ENCODE measurements at regions not wholly inside any gene's neighbourhood (a gene's known extent, or its start where the extent isn't known, plus 50 kb on each side); places are given as distances from the start of the nearest gene placed in this dataset.
"Not testable (repeated sequence)": the region's sequence is repeated elsewhere in the genome, so short reads cannot be mapped to it uniquely, and the experiment has no call there.

DNA sequence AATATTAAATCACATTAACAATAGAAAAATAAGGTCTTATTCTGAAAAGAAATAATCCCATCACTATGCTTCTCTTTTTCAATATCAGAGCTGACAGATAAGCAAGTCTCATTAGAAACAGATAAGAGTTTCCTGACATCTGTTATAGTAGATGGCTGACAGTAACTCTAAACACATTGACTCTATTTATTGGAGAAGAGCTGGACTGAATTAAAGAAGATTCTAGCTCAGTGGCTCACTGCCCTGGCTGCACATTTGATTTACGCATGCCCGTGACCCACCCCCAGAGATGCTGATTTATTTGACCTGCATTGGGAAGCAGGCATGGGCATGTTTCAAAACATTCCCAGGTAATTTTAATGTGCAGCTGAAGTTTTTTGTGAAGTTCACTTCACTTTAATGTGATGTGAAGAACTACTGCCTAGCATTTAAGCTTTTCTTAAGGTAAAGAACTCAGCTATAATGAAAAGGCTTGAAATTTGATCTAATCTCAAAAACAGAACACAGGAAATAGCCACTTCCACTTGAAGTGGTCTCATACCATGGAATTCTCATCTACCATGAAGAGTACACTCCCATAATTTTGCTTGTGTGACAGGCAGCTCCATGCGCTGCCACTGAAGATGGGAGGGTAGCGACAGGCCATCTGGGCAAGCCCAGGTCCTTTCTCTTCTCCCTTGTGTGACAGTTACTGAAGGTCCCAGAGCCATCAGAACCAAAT is 162.3 kb downstream of the TPBG start:
- DNase-seq (ENCODE audit: low read depth): no peak
- TF ChIP-seq, protein P1, sequence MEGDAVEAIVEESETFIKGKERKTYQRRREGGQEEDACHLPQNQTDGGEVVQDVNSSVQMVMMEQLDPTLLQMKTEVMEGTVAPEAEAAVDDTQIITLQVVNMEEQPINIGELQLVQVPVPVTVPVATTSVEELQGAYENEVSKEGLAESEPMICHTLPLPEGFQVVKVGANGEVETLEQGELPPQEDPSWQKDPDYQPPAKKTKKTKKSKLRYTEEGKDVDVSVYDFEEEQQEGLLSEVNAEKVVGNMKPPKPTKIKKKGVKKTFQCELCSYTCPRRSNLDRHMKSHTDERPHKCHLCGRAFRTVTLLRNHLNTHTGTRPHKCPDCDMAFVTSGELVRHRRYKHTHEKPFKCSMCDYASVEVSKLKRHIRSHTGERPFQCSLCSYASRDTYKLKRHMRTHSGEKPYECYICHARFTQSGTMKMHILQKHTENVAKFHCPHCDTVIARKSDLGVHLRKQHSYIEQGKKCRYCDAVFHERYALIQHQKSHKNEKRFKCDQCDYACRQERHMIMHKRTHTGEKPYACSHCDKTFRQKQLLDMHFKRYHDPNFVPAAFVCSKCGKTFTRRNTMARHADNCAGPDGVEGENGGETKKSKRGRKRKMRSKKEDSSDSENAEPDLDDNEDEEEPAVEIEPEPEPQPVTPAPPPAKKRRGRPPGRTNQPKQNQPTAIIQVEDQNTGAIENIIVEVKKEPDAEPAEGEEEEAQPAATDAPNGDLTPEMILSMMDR (conservative IDR thresholded peaks at IDR 0.05; ENCODE audit: low read depth, low read length): no peak
- no peak overlapping the region for H3K4me3 ChIP-seq (ENCODE audit: low read length)

DNA sequence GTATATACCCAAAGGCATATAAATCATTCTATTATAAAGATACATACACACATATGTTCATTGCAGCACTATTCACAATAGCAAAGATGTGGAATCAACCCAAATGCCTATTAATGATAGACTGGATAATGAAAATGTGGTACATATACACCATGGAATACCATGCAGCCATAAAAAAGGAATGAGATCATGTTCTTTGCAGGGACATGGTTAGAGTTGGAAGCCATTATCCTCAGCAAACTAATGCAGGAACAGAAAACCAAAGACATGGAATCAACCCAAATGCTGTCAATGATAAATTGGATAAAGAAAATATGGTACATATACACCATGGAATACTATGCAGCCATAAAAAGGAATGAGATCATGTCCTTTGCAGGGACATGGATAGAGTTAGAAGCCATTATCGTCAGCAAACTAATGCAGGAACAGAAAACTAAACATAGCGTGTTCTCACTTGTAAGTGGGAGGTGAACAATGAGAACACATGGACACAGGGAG is 166.4 kb downstream of the TPBG start:
- not testable (repeated sequence) for H3K4me3 ChIP-seq (ENCODE audit: low read length); DNase-seq (ENCODE audit: low read depth)

DNA sequence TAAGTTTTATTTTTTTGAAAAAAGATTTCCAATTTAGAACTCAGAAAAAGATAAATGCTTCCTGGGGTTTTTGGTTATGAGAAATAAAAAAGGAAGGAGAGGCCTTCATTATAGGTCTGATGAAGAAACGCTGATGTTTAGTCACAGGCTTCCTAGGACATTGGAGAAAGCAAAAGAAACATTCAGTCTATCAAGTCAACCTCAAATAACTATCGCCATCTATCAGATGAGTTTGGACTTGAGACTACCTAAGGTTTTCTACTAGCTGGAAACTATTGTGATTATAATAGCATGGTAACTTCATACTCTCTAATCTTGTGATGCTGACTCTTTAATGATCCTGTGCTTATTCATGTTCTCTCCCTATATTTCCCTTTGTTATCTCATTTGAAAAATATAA is 171.3 kb downstream of the TPBG start:
- H3K4me3 ChIP-seq (ENCODE audit: low read length): no peak overlapping the region
- TF ChIP-seq, protein P1 (conservative IDR thresholded peaks at IDR 0.05; ENCODE audit: low read depth, low read length): no peak
- no peak for DNase-seq (ENCODE audit: low read depth)

DNA sequence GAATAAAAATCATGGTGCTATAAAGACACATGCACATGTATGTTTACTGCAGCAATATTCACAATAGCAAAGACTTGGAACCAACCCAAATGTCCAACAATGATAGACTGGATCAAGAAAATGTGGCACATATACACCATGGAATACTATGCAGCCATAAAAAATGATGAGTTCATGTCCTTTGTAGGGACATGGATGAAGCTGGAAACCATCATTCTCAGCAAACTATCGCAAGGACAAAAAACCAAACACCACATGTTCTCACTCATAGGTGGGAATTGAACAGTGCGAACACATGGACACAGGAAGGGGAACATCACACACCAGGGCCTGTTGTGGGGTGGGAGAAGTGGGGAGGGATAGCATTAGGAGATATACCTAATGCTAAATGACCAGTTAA is 185.9 kb downstream of the TPBG start:
- DNase-seq (ENCODE audit: low read depth); H3K4me3 ChIP-seq (ENCODE audit: low read length): not testable (repeated sequence)

GRCh38 chr6:82551311-82551710 is 187.7 kb downstream of the TPBG start:
- not testable (repeated sequence) for DNase-seq (ENCODE audit: low read depth)

GRCh38 chr6:82551831-82552230 is 188.2 kb downstream of the TPBG start:
- TF ChIP-seq, protein P1 (conservative IDR thresholded peaks at IDR 0.05; ENCODE audit: low read depth, low read length): no peak
- H3K4me3 ChIP-seq (ENCODE audit: low read length): no peak overlapping the region
- no peak for DNase-seq (ENCODE audit: low read depth)

More at GRCh38 chr6:82551311-82551710, 187.7 kb downstream of the TPBG start:
- H3K4me3 ChIP-seq (ENCODE audit: low read length): not testable (repeated sequence)

GRCh38 chr6:82553863-82554531 is 190.4 kb downstream of the TPBG start:
- TF ChIP-seq, protein P1 (conservative IDR thresholded peaks at IDR 0.05; ENCODE audit: low read depth, low read length): no peak
- DNase-seq (ENCODE audit: low read depth): no peak

DNA sequence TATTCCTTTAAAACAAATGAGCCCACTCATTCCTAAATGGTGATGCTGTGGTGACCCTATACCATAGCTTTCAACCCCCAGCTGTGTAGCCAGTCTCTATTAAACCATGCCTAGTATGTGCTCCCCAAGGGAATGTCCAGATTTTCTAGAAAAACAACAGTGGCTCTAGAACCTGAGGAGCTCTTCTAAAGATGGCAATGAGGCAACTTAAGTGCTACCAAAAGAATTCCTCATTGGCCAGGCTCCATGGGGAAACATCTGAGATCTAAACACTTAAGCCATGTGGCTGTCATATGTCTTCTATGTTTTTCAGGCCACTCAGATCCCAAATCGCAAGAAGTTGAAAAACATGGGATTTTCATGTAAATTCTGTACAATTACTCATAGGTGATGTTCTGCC is 191.0 kb downstream of the TPBG start:
- no peak for DNase-seq (ENCODE audit: low read depth)
- TF ChIP-seq, protein P1 (conservative IDR thresholded peaks at IDR 0.05; ENCODE audit: low read depth, low read length): no peak
- no peak overlapping the region for H3K4me3 ChIP-seq (ENCODE audit: low read length)

More at GRCh38 chr6:82553863-82554531, 190.4 kb downstream of the TPBG start:
- no peak overlapping the region for H3K4me3 ChIP-seq (ENCODE audit: low read length)

Measured in retinal pigment epithelial cell (primary cell).